GM18526 (cell line): ENCODE measurements at regions not wholly inside any gene's neighbourhood (a gene's known extent, or its start where the extent isn't known, plus 50 kb on each side); places are given as distances from the start of the nearest gene placed in this dataset.

Source experiments
- POLR2A ChIP-seq: IDR thresholded peaks from 3 replicates; pipeline ENCODE4 v1.6.1; 2011; ENCODE audit not compliant: insufficient read length; ENCODE audit errors: extremely low read depth

- no peak for TF ChIP-seq POLR2A
These were observed 647.5 kb upstream of the VRK2 start for GRCh38 chr2:57399057-57399456.

- no peak for TF ChIP-seq POLR2A
These were observed 644.5 kb upstream of the VRK2 start for GRCh38 chr2:57402096-57402495.

GRCh38 chr2:57402755-57403154, 643.9 kb upstream of the VRK2 start:
- TF ChIP-seq POLR2A, result no peak

- TF ChIP-seq POLR2A, result no peak
These were observed 638.8 kb upstream of the VRK2 start for GRCh38 chr2:57407772-57408201.

GRCh38 chr2:57408587-57408986, 638.0 kb upstream of the VRK2 start:
- TF ChIP-seq POLR2A, result no peak

- TF ChIP-seq POLR2A, result no peak
These were observed 629.6 kb upstream of the VRK2 start for GRCh38 chr2:57417007-57417406.

- TF ChIP-seq POLR2A, result no peak
These were observed 616.8 kb upstream of the VRK2 start for GRCh38 chr2:57429831-57430230.

GRCh38 chr2:57432528-57432927, 614.1 kb upstream of the VRK2 start:
- no peak for TF ChIP-seq POLR2A

- no peak for TF ChIP-seq POLR2A
These were observed 612.2 kb upstream of the VRK2 start for GRCh38 chr2:57434441-57434840.

- TF ChIP-seq POLR2A, result no peak
These were observed 611.6 kb upstream of the VRK2 start for GRCh38 chr2:57434972-57435371.

- no peak for TF ChIP-seq POLR2A
These were observed 609.5 kb upstream of the VRK2 start for GRCh38 chr2:57437077-57437476.

- no peak for TF ChIP-seq POLR2A
These were observed 606.2 kb upstream of the VRK2 start for GRCh38 chr2:57440437-57440836.

GRCh38 chr2:57443086-57443485, 603.5 kb upstream of the VRK2 start:
- no peak for TF ChIP-seq POLR2A

GRCh38 chr2:57443973-57444521, 602.6 kb upstream of the VRK2 start:
- no peak for TF ChIP-seq POLR2A

GRCh38 chr2:57444752-57445430, 601.7 kb upstream of the VRK2 start:
- no peak for TF ChIP-seq POLR2A

GRCh38 chr2:57448816-57449215, 597.8 kb upstream of the VRK2 start:
- no peak for TF ChIP-seq POLR2A

GRCh38 chr2:57450170-57450569, 596.4 kb upstream of the VRK2 start:
- no peak for TF ChIP-seq POLR2A

- no peak for TF ChIP-seq POLR2A
These were observed 594.0 kb upstream of the VRK2 start for GRCh38 chr2:57452634-57453033.

- no peak for TF ChIP-seq POLR2A
These were observed 592.7 kb upstream of the VRK2 start for GRCh38 chr2:57453945-57454344.
